A673 (cell line): ENCODE measurements at regions not wholly inside any gene's neighbourhood (a gene's known extent, or its start where the extent isn't known, plus 50 kb on each side); places are given as distances from the start of the nearest gene placed in this dataset.

Experiments
- CTCF ChIP-seq: fragments of 300-800, 200-600 bp; sonication (generic); conservative IDR thresholded peaks from 2 replicates; pipeline ENCODE4 v1.5.1; 2017; ENCODE audit warnings: low read depth, mild to moderate bottlenecking, antibody characterized with exemption, low read length, moderate library complexity, mixed read lengths
- EZH2 ChIP-seq: fragments of 200-600 bp; sonication (generic); IDR thresholded peaks from 2 replicates; pipeline ENCODE4 v1.6.1; 2017; ENCODE audit warnings: borderline replicate concordance, low read depth, mild to moderate bottlenecking, mixed read lengths, antibody characterized with exemption, low read length; ENCODE audit not compliant: poor library complexity, severe bottlenecking

DNA sequence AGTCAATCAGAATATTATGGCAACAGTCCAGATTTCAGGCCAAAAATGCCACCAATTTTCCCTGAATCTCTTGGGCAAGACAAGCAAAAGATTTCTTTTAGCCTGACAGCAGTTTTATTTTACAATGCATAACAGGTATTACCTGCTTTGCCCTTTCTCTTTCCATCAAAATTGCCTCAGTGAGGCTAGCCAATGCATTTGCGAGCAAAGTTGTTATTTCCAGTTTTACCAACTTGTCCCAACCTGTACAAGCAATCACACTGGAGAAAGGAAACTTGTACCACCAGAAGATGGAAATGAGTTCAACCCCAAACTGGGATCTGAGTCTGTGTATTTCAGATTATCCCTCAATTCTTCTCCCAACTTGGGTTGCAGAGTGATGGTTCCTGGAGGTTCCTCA is 279.9 kb upstream of the CDYL start:
- TF ChIP-seq CTCF = no peak
- no peak for TF ChIP-seq EZH2
